Transverse colon (tissue), 4 donors: ENCODE measurements at regions not wholly inside any gene's neighbourhood (a gene's known extent, or its start where the extent isn't known, plus 50 kb on each side); places are given as distances from the start of the nearest gene placed in this dataset.

Experiments used
- DNase-seq: peaks from one replicate; pipeline ENCODE4 v3.0.0-alpha.2; 2019
- H3K27ac ChIP-seq, 4 donors: fragments of 200-600 bp; sonication (generic); 2 replicates each; pipeline ENCODE4 v1.5.1; 2016 to 2018; ENCODE audit warnings: inconsistent platforms in 4 of 4
- H3K27me3 ChIP-seq: fragments of 200-600 bp; sonication (generic); 2 replicates; pipeline ENCODE4 v1.5.1; 2017; ENCODE audit warnings: inconsistent platforms
- H3K36me3 ChIP-seq, 4 donors: fragments of 200-600 bp; sonication (generic); 2 replicates each; pipeline ENCODE4 v1.5.1; 2017 to 2019; ENCODE audit warnings: inconsistent platforms in 4 of 4
- H3K4me1 ChIP-seq, 4 donors: fragments of 200-600 bp; sonication (generic); 2 replicates each; pipeline ENCODE4 v1.5.1; 2017 to 2020; ENCODE audit warnings: inconsistent platforms in 4 of 4
- H3K4me3 ChIP-seq, 4 donors: fragments of 200-600 bp; sonication (generic); 1 replicate in 1 of 4; 2 replicates in 3 of 4; pipeline versions ENCODE4 v1.5.1 to v1.6.1; 2017 to 2019; ENCODE audit warnings: inconsistent platforms in 4 of 4
- H3K9me3 ChIP-seq, 2 donors: fragments of 200-600 bp; sonication (generic); 2 replicates each; pipeline ENCODE4 v1.5.1; 2017 to 2019; ENCODE audit warnings: inconsistent platforms in 2 of 2
- CTCF ChIP-seq, 5 experiments: fragments of 200-600 bp in 3 of 5; fragments of 450-650 bp in 2 of 5; sonication (generic) in 3 of 5; IDR thresholded peaks; 1 replicate in 2 of 5; 2 replicates in 3 of 5; pipeline ENCODE4 v1.5.1; 2016 to 2017; ENCODE audit warnings: antibody characterized with exemption in 5 of 5, inconsistent platforms in 3 of 5, mild to moderate bottlenecking in 2 of 5, moderate library complexity in 1 of 5
- EP300 ChIP-seq: sonication (generic); formaldehyde crosslinking; IDR thresholded peaks from one replicate; pipeline ENCODE4 v1.6.1; 2017; ENCODE audit warnings: antibody characterized with exemption, low read depth
- POLR2A ChIP-seq: fragments of 450-650 bp; IDR thresholded peaks from one replicate; pipeline ENCODE4 v1.6.1; 2016; ENCODE audit warnings: antibody characterized with exemption, mild to moderate bottlenecking, moderate library complexity
- POLR2AphosphoS5 ChIP-seq, 3 donors: sonication (generic); formaldehyde crosslinking; IDR thresholded peaks; one replicate each; pipeline ENCODE4 v1.6.1; 2016; ENCODE audit warnings: antibody characterized with exemption in 3 of 3
- WGBS, 2 donors: methylation state at CpG; one replicate each; pipeline ENCODE4 v1.1.5; 2018; ENCODE audit warnings: low coverage in 1 of 2; 5-methylcytosine and 5-hydroxymethylcytosine counted together
- in situ Hi-C, 4 donors: fragments of 200-750 bp; cut with MboI; loops; one replicate each; pipeline versions ENCODE4 v1.15.0 to v1.15.1; 2017; ENCODE audit warnings: low sequenced_read_pairs in 3 of 4, low pct_ligation_motif_present in 1 of 4, low pct_unique_long_range_greater_than_20kb in 1 of 4
- intact Hi-C: fragments of 100-400 bp; cut with DNase I; formaldehyde crosslinking; loops from one replicate; pipeline ENCODE4 v1.15.1; 2023; ENCODE audit warnings: low total_unique reads

DNA sequence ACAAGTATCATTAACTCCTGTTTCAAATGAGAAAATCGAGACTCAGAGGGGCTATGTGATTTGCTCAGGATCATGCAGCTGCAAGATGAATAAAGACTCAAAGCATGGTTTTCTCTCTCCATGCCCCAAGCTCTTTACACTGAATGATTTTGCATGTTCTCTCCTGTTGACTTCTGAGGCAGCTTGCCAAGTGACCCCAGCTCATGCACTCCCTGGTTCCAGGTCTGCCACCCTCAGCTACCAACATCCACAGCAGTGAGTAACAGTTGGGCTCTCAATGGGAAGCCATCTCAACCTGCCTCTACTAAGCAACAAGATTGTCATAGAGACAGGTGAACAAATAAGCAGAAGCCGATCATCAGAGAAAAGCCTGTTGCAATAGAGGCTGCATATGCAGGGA, 116.9 kb upstream of the GADL1 start:
- no peak for TF ChIP-seq EP300
- TF ChIP-seq CTCF (IDR thresholded peaks at IDR 0.05), result no peak
- in situ Hi-C loops, result no loop called here
- DNase-seq, result no peak

GRCh38 chr3:31013090-31013489, 118.6 kb upstream of the GADL1 start:
- DNase-seq, result no peak
- H3K27me3 ChIP-seq, result no peaks in the 10 kb centered on the region
- H3K9me3 ChIP-seq, result no peaks in the 10 kb centered on the region
- in situ Hi-C loops (no loop called here), intact Hi-C loops (no loop called here)
- no peak overlapping the region for H3K4me3 ChIP-seq
- TF ChIP-seq CTCF (IDR thresholded peaks at IDR 0.05) (no peak), POLR2AphosphoS5 (IDR thresholded peaks at IDR 0.05) (no peak), POLR2A (no peak)
- H3K27ac ChIP-seq, result no peak overlapping the region
- H3K36me3 ChIP-seq, result no peaks in the 10 kb centered on the region
- H3K4me1 ChIP-seq, result no peaks in the 10 kb centered on the region

More for the DNA sequence above, 116.9 kb upstream of the GADL1 start:
- H3K4me3 ChIP-seq, result no peak overlapping the region
- no peaks in the 10 kb centered on the region for H3K36me3 ChIP-seq
- no peaks in the 10 kb centered on the region for H3K27me3 ChIP-seq
- no peaks in the 10 kb centered on the region for H3K4me1 ChIP-seq
- H3K9me3 ChIP-seq, result no peaks in the 10 kb centered on the region
- H3K27ac ChIP-seq, result no peak overlapping the region
- intact Hi-C loops, result no loop called here
- WGBS, 2 donors, result 65 to 86% methylated on average over 1 to 2 of the region's 2 CpGs

DNA sequence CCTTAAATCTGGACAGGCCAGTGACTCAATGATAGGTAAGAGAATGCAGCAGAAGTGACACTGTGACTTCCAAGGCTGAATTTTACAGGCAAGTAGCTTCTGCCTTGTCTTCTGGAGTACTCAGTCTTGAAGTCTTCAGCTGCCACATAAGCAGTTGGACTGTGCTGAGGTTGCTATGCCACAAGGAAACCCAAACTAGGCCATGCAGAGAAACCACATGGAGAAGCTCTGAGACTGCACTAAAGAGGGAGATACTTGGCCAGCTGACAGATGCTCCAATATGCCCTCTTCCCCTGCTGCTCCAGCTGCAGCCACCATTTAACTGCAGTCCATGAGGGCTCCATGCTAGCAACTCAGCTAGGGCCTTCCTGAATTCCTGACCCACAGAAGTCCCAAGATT, 119.4 kb upstream of the GADL1 start:
- Histone ChIP-seq H3K36me3 (no peaks in the 10 kb centered on the region), H3K27me3 (no peaks in the 10 kb centered on the region), H3K27ac (no peak overlapping the region), H3K4me3 (no peak overlapping the region), H3K9me3 (no peaks in the 10 kb centered on the region), H3K4me1 (no peaks in the 10 kb centered on the region)
- intact Hi-C loops (no loop called here), in situ Hi-C loops (no loop called here)
- no peak for DNase-seq
- TF ChIP-seq EP300 (no peak), CTCF (IDR thresholded peaks at IDR 0.05) (no peak), POLR2AphosphoS5 (IDR thresholded peaks at IDR 0.05) (no peak), POLR2A (no peak)

- in situ Hi-C loops (no loop called here), intact Hi-C loops (no loop called here)
- no peaks in the 10 kb centered on the region for H3K4me1 ChIP-seq
- DNase-seq, result no peak
- no peaks in the 10 kb centered on the region for H3K9me3 ChIP-seq
- no peak overlapping the region for H3K27ac ChIP-seq
- H3K4me3 ChIP-seq, result no peak overlapping the region
- 80 to 82% methylated on average over 6 to 8 of the region's 8 CpGs for WGBS, 2 donors
- no peaks in the 10 kb centered on the region for H3K36me3 ChIP-seq
- no peaks in the 10 kb centered on the region for H3K27me3 ChIP-seq
- TF ChIP-seq POLR2AphosphoS5 (IDR thresholded peaks at IDR 0.05), result no peak
Measured at GRCh38 chr3:31014317-31015040, 120.0 kb upstream of the GADL1 start.

GRCh38 chr3:31016196-31016595, 121.7 kb upstream of the GADL1 start:
- Histone ChIP-seq H3K27me3 (no peaks in the 10 kb centered on the region), H3K4me3 (no peak overlapping the region), H3K27ac (no peak overlapping the region), H3K36me3 (no peaks in the 10 kb centered on the region), H3K4me1 (no peaks in the 10 kb centered on the region), H3K9me3 (no peaks in the 10 kb centered on the region)
- no peak for DNase-seq
- no peak for TF ChIP-seq CTCF (IDR thresholded peaks at IDR 0.05)
- TF ChIP-seq POLR2AphosphoS5 (IDR thresholded peaks at IDR 0.05), result no peak
- no peak for TF ChIP-seq EP300
- TF ChIP-seq POLR2A, result no peak
- intact Hi-C loops, result no loop called here
- 49 to 65% methylated on average over 2 of the region's 2 CpGs for WGBS, 2 donors
- in situ Hi-C loops, result no loop called here
